HG03442 (cell line): ENCODE measurements at regions not wholly inside any gene's neighbourhood (a gene's known extent, or its start where the extent isn't known, plus 50 kb on each side); places are given as distances from the start of the nearest gene placed in this dataset.
A peak's percentile ranks its signal among the peaks of the same experiment; 100 is the strongest.
"Not testable (repeated sequence)": the region's sequence is repeated elsewhere in the genome, so short reads cannot be mapped to it uniquely, and the experiment has no call there.

Experiments
- ATAC-seq: cut with Tn5 transposase; IDR thresholded peaks from one replicate; pipeline ENCODE4 v1.9.1; 2021; ENCODE audit warnings: mild to moderate bottlenecking, moderate library complexity; ENCODE audit not compliant: unreplicated experiment

GRCh38 chr2:12467303-12467702 lies 249.4 kb upstream of the TRIB2 start:
- ATAC-seq = no peak

DNA sequence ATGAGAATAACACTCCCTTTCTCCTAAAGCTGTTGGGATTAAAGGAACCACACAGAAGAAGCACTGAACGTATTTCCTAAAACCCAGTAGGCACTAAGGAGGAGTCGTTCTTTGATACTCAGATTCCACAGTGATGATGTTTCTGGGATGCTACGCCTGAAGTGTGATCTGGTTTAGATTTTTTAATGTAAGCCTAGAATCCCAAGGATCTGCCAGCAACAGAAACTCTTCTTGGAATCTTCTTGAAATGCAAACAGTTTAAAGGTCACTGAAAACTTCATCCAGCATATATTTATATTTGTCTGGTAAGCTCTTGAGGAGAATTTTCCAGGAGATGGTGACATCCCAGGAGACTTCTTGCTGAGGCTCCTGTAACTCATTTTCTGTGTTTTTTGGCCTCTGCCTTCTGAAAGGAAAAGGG lies 247.6 kb upstream of the TRIB2 start:
- ATAC-seq = no peak

DNA sequence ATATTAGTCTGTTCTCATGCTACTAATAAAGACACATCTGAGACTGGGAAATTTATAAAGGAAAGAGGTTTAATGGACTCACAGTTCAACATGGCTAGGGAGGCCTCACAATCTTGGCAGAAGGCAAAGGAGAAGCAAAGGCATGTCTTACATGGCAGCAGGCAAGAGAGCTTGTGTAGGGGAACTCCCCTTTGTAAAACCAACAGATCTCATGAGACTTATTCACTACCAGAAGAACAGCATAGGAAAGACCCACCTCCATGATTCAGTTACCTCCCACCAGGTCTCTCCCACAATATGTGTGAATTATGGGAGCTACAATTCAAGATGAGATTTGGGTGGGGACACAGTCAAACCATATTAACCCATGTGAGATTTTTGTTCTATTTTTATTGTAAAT lies 244.5 kb upstream of the TRIB2 start:
- not testable (repeated sequence) for ATAC-seq

DNA sequence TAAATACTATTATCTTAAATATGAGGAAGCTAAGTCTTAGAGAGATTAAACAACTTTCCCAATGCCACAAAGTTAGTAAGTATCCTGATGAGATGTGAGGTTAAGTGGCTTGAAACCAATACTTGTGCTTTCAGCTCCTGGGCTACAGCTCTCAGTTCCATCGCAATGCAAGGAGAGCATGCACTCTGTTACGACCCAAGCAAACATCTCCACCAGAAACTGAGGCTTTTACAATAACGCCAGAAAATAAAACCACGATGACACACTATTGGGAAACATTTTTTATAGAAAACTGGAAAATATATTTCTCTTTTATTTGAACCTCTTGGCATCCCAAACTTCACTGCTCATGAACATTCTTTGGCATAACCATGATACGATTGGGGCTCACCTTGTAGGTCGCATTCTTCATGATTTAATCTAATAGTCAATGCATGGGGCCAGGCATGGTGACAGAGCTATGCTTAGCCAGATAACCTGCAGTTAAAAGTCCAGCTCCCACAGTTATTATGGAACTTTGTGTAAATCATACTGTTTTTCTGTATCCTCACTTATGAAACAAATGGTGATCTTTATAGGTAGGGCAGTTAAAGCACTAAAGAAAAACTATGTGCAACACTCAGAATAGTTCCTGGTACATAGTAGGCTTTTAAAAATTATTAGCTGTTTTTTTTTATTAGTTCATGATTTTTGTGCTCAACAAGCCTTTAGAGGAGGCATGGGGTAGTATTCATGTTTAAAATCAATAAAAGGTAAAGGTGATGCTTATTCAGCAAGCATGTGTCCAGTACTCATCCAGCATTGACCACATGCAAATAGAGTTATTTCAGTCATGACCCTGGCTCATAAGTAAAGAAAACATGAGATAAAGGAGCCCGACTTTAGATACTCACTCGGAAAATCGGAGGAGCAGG lies 238.3 kb upstream of the TRIB2 start:
- ATAC-seq = no peak

- no peak for ATAC-seq
These were observed 237.6 kb upstream of the TRIB2 start for GRCh38 chr2:12479065-12479601.

DNA sequence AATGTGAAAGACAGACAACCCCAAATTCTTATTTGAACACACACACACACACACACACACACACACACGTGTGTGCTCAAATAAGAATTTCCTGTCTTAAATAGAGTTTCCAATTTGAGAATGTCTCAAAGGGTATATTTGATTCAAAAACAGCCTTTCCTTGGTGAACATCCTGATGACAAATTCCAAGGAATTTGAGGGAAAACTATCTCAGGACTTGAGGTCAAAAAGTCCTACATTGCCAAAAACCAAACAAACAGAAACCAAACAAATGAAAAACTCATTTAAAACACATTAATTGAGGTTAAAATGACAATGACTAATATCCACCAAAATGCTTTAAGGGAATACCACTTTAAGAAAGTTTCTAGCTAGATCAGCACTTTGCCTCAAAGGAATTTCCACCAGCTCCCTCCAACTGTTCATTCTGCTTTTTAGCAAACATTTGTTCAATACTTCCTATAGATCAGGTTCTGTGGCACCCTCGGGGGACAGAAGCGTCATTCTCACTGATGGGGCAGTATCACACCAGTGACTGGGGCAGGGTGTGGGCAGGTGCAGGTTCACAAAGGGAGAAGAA lies 232.1 kb upstream of the TRIB2 start:
- ATAC-seq = no peak

- peak; percentile 65 for ATAC-seq
These were observed 230.3 kb upstream of the TRIB2 start for GRCh38 chr2:12486205-12487118.

- no peak for ATAC-seq
These were observed 229.3 kb upstream of the TRIB2 start for GRCh38 chr2:12487253-12488004.

DNA sequence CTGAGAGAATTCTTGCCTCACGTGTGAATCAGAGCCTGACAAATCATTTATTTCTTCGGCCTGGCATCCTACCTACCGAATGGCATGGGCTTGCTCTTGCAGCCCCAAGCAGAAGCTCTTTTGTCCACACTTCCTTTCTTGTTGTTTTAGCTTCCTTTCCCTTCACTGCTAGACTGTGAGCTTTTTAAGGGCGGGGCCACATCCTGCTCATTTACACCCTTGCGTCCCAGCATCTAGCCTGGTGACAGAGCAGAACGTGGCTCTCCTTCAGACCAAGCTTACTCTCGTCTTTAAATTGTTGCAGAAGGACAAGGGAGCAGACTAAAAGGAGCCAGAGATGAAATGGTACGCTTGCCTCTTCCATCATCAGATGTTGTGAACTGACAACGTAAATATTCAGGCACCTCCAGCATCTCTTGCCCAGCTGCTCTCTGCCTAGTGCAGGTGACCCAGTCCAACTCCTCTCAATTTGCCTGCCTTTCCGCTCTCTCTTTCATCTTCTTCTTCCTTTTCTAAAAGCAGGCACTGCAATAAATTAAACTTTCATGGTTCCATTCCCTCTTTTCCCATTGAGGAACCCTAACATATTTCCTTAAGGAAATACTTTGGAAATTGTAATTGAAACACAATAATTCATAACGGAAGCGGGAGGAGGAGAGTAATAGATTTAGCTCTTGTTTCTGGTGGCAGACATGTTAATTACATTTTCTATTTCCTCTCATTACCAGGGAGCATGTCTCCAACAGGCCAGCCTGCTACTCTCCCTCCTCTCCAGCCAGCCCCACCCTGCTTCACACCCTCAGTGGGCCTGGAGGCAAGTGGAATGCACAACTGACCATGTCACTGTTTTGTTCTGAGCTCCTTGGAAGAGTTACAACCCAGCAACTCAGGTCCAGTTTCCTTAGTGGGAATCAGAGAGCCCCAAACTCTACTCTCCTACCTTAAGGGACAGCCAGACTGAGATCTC lies 228.1 kb upstream of the TRIB2 start:
- ATAC-seq = no peak

GRCh38 chr2:12490641-12491040 lies 226.1 kb upstream of the TRIB2 start:
- ATAC-seq = no peak

DNA sequence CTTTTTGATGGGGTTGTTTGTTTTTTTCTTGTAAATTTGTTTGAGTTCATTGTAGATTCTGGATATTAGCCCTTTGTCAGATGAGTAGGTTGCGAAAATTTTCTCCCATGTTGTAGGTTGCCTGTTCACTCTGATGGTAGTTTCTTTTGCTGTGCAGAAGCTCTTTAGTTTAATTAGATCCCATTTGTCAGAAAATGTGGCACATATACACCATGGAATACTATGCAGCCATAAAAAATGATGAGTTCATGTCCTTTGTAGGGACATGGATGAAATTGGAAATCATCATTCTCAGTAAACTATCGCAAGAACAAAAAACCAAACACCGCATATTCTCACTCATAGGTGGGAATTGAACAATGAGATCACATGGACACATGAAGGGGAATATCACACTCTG lies 224.4 kb upstream of the TRIB2 start:
- ATAC-seq = not testable (repeated sequence)

- ATAC-seq = no peak
These were observed 223.7 kb upstream of the TRIB2 start for GRCh38 chr2:12493031-12493513.

GRCh38 chr2:12495247-12495868 lies 221.4 kb upstream of the TRIB2 start:
- no peak for ATAC-seq

DNA sequence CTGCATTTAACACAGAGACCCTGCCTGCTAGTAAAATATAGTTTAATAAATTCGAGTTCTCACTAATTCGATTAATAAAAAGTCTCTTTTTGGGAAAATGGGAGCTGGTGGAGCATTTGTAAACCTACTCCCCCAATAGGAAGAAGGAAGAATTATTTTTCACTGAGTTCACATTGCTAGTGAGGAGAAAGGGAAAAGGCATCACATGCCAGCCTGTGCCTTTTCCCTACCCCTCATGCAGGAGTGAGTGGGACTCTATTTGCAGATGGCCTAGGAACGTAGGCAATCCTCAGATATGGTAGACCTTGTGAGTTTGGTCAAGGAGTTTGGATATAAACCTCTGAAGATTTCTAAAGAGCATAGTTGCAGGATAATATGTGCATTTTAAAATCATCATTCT lies 218.4 kb upstream of the TRIB2 start:
- ATAC-seq = no peak

GRCh38 chr2:12498704-12499103 lies 218.0 kb upstream of the TRIB2 start:
- ATAC-seq = no peak

DNA sequence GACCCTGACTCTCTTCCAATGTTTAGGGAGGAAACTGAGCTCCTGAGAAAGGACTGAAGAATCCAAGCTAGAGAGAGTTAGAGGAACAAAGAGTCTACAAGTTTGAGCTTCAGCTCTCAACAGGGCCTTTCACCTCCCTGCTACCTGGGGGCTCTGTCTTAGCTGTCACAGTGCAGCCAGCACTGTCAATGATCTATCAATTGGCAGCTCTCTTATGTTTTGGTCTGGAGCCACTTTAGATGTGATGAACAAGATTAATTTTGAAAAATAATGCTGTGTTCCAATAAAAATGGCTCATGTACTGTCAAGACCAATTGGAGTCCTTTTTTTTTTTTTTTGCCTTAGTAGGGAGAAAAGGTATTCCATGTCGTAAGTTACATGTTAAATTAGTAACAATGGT lies 215.8 kb upstream of the TRIB2 start:
- ATAC-seq = no peak

- ATAC-seq = peak; percentile 83
These were observed 215.1 kb upstream of the TRIB2 start for GRCh38 chr2:12501469-12502158.

GRCh38 chr2:12502759-12503158 lies 214.0 kb upstream of the TRIB2 start:
- no peak for ATAC-seq
